Prostate gland (tissue), 2 donors: ENCODE measurements at regions not wholly inside any gene's neighbourhood (a gene's known extent, or its start where the extent isn't known, plus 50 kb on each side); places are given as distances from the start of the nearest gene placed in this dataset.
"Not testable (repeated sequence)": the region's sequence is repeated elsewhere in the genome, so short reads cannot be mapped to it uniquely, and the experiment has no call there.

ENCODE experiments used
- POLR2AphosphoS5 ChIP-seq: sonication (generic); formaldehyde crosslinking; IDR thresholded peaks from one replicate; pipeline ENCODE4 v1.6.1; 2017; ENCODE audit warnings: antibody characterized with exemption
- TF ChIP-seq, protein P1 (sequence below), 4 experiments: fragments of 200-600 bp in 2 of 4; fragments of 450-650 bp in 2 of 4; sonication (generic) in 2 of 4; IDR thresholded peaks; 1 replicate in 3 of 4; 2 replicates in 1 of 4; pipeline ENCODE4 v1.5.1; 2016 to 2019; ENCODE audit warnings: antibody characterized with exemption in 4 of 4, mild to moderate bottlenecking in 2 of 4, moderate library complexity in 2 of 4

DNA sequence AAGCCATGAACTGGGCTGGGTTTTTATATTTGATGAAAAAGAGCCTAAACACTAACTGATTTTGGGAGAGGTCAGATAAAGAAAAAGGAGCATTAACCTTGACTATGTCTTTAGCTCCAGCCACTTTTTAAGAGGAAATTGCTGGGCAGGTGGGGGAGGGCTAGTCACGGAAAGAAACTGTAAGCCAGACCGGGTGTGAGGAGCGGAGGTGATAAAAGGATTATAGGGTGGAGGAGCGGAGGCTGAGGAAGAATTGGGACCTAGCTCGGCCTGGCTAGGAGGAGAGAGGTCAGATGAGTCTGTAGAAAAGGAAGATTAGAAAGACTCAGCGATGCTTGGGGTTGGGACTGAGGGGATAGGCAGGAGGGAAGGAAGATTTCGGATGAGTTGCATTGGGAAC lies 117.5 kb upstream of the INTU start:
- TF ChIP-seq, protein P1, sequence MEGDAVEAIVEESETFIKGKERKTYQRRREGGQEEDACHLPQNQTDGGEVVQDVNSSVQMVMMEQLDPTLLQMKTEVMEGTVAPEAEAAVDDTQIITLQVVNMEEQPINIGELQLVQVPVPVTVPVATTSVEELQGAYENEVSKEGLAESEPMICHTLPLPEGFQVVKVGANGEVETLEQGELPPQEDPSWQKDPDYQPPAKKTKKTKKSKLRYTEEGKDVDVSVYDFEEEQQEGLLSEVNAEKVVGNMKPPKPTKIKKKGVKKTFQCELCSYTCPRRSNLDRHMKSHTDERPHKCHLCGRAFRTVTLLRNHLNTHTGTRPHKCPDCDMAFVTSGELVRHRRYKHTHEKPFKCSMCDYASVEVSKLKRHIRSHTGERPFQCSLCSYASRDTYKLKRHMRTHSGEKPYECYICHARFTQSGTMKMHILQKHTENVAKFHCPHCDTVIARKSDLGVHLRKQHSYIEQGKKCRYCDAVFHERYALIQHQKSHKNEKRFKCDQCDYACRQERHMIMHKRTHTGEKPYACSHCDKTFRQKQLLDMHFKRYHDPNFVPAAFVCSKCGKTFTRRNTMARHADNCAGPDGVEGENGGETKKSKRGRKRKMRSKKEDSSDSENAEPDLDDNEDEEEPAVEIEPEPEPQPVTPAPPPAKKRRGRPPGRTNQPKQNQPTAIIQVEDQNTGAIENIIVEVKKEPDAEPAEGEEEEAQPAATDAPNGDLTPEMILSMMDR (IDR thresholded peaks at IDR 0.05), result not testable (repeated sequence)
- TF ChIP-seq POLR2AphosphoS5, result not testable (repeated sequence)
